NCI-H2171 treated with DMSO at 0.1 percent for 48 hours (cell line): ENCODE measurements at regions not wholly inside any gene's neighbourhood (a gene's known extent, or its start where the extent isn't known, plus 50 kb on each side); places are given as distances from the start of the nearest gene placed in this dataset.
"Not testable (repeated sequence)": the region's sequence is repeated elsewhere in the genome, so short reads cannot be mapped to it uniquely, and the experiment has no call there.

Experiments used
- DNase-seq: peaks from one replicate; lab custom pipeline; 2025; lab: John Stamatoyannopoulos, UW

- no peak for DNase-seq
These were observed 189.4 kb downstream of the UBE3A start for GRCh38 chr15:25249236-25250010.

DNA sequence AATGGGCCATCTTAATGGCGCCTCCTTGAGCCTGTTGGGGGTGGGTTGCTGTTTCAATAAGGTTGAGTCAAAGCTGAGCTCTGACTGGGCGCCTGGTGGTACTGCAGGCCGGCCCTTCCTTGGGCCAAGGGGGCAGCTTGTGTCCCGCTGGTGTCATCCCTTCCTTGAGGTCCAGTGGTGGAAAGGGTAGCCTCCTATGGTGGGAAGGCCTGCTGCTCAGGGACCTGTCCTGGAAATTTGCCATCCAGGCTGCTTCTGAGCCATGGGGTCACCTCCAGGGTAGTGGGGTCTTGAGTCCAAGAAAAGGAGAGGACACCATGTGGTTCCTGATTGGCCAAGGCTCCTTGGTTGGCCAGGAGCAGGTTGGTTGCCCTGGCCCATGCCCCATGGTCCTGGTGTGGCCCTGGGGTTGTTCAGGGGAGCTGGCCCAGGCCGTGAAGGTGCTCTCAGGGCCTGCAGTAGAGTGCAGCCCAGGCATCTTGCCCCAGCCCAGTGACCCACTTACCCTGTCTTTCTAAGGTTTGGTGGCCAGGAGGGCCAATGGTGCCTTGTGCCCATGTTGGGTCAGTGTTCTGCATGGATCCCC is 188.7 kb downstream of the UBE3A start:
- no peak for DNase-seq

DNA sequence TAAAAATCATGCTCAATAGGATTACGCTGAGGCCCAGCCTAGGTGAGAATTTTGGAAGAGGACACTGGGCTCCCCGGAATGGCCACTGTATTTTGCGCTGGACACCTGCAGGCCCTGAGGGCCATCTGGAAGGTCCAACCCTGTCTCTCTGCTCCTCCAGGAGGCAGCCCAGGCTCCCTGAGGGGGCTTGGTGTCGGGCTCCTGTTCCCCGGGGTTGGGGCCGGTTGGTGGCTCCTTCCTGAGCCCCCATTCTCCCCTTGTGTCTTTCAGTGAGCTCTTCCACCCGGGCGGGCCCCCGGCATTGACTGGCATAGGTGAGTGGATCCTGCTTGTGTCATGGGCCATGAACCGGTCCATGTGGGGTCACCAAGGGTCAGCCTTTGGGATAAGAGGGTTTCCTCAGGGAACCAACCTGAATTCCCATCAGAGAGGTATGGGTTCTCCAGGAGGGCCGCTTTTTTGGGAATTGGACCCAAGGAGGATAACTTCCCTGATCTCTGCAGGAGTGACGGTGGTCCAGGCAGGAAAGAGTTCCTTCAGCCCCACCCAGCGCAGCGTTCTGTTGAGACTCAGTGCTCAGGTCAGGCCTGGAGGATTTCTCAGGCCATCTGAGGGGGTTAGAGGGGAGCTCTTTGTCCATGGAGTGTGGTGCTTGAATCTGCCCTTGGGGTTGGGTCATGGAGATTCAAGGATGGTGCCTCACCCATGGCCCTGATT is 187.8 kb downstream of the UBE3A start:
- no peak for DNase-seq

DNA sequence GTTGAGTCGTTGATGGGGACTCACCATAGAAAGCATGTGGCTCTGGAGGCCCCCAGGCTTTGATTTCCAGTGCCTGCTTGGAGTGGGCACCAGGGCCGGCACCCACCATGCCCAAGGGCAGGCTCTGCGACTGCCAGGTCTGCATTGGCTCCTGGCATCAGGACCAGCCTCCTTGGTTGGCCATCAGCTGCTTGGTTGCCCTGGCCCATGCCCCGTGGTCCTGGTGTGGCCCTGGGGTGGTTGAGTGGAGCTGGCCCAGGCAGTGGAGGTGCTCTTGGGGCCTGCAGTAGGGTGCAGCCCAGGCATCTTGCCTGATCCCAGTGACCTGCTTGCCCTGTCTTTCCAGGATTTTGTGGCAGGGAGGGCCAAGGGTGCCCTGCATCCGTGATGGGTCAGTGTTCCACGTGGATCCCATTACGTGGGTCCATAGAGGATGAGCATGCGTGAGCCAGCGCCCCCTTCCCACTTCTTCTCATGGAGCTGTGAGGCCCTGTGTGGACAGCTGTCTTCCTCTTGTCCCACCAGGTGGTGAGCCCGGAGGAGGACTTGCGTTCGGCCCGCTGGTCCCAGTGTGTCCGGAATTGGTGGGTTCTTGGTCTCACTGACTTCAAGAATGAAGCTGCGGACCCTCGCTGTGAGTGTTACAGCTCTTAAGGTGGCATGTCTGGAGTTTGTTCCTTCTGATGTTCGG is 187.0 kb downstream of the UBE3A start:
- DNase-seq = no peak

- not testable (repeated sequence) for DNase-seq
These were observed 185.5 kb downstream of the UBE3A start for GRCh38 chr15:25253048-25253973.

GRCh38 chr15:25268166-25268565 is 170.7 kb downstream of the UBE3A start:
- DNase-seq = no peak
